Neural cell (in vitro differentiated cells): ENCODE measurements at regions not wholly inside any gene's neighbourhood (a gene's known extent, or its start where the extent isn't known, plus 50 kb on each side); places are given as distances from the start of the nearest gene placed in this dataset.

Source experiments
- CTCF ChIP-seq: fragments of 450-650 bp; IDR thresholded peaks from 2 replicates; pipeline ENCODE4 v1.5.1; 2014; ENCODE audit warnings: antibody characterized with exemption, mild to moderate bottlenecking, moderate library complexity; ENCODE audit not compliant: poor library complexity, severe bottlenecking
- EP300 ChIP-seq: fragments of 450-650 bp; conservative IDR thresholded peaks from 2 replicates; pipeline ENCODE4 v1.6.1; 2014; ENCODE audit warnings: antibody characterized with exemption, mild to moderate bottlenecking, moderate library complexity; ENCODE audit not compliant: poor library complexity, severe bottlenecking
- EZH2 ChIP-seq: fragments of 200-600, 300-800 bp; shearing (Covaris generic), sonication (generic); IDR thresholded peaks from 2 replicates; pipeline ENCODE4 v1.6.1; 2014; ENCODE audit warnings: antibody characterized with exemption, low read length, borderline replicate concordance, mild to moderate bottlenecking; ENCODE audit not compliant: insufficient read depth, poor library complexity, severe bottlenecking
- POLR2AphosphoS5 ChIP-seq: IDR thresholded peaks from 2 replicates; pipeline ENCODE4 v1.6.1; 2012
- TAF1 ChIP-seq: IDR thresholded peaks from 2 replicates; pipeline ENCODE4 v1.6.1; 2012; ENCODE audit warnings: low read depth

- TF ChIP-seq CTCF (no peak), EP300 (no peak), POLR2AphosphoS5 (no peak), TAF1 (no peak), EZH2 (no peak)
Observed at GRCh38 chr19:31553846-31554215, 204.6 kb upstream of the TSHZ3 start.
